H1 (cell line): ENCODE measurements at regions not wholly inside any gene's neighbourhood (a gene's known extent, or its start where the extent isn't known, plus 50 kb on each side); places are given as distances from the start of the nearest gene placed in this dataset.

Experiments used
- CEBPB ChIP-seq: IDR thresholded peaks from 2 replicates; pipeline ENCODE4 v1.6.1; 2012; ENCODE audit warnings: low read depth, low read length
- TF ChIP-seq, protein P1 (sequence below): fragments of 300-600 bp; sonication (generic); IDR thresholded peaks from 2 replicates; pipeline ENCODE4 v1.7.1; 2012; ENCODE audit warnings: low read length, moderate library complexity, mild to moderate bottlenecking, inconsistent platforms; ENCODE audit not compliant: insufficient replicate concordance

DNA sequence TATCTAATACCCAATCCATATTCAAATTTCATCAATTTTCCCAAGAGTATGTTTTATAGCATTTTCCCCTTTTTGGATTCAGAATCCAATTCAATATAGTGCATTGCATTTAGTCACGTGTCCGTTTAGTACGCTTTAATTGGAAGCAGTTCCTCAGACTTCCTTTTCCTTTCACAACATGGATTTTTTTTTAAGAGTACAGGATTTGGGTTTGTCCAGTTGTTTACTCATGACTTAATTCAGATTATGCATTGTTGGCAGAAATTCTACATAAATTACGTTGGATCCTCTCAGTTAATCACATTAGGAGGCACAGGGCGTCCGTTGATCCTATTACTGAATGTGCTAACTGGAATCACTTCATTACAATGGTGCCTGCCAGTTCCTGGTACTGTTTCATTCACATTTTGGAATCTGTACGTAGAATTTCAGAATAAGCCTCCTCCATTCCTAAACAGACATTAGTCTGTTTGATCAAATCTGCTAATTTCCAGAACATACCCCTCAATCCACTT is 70.0 kb upstream of the ATIC start (continued):
- TF ChIP-seq, protein P1, sequence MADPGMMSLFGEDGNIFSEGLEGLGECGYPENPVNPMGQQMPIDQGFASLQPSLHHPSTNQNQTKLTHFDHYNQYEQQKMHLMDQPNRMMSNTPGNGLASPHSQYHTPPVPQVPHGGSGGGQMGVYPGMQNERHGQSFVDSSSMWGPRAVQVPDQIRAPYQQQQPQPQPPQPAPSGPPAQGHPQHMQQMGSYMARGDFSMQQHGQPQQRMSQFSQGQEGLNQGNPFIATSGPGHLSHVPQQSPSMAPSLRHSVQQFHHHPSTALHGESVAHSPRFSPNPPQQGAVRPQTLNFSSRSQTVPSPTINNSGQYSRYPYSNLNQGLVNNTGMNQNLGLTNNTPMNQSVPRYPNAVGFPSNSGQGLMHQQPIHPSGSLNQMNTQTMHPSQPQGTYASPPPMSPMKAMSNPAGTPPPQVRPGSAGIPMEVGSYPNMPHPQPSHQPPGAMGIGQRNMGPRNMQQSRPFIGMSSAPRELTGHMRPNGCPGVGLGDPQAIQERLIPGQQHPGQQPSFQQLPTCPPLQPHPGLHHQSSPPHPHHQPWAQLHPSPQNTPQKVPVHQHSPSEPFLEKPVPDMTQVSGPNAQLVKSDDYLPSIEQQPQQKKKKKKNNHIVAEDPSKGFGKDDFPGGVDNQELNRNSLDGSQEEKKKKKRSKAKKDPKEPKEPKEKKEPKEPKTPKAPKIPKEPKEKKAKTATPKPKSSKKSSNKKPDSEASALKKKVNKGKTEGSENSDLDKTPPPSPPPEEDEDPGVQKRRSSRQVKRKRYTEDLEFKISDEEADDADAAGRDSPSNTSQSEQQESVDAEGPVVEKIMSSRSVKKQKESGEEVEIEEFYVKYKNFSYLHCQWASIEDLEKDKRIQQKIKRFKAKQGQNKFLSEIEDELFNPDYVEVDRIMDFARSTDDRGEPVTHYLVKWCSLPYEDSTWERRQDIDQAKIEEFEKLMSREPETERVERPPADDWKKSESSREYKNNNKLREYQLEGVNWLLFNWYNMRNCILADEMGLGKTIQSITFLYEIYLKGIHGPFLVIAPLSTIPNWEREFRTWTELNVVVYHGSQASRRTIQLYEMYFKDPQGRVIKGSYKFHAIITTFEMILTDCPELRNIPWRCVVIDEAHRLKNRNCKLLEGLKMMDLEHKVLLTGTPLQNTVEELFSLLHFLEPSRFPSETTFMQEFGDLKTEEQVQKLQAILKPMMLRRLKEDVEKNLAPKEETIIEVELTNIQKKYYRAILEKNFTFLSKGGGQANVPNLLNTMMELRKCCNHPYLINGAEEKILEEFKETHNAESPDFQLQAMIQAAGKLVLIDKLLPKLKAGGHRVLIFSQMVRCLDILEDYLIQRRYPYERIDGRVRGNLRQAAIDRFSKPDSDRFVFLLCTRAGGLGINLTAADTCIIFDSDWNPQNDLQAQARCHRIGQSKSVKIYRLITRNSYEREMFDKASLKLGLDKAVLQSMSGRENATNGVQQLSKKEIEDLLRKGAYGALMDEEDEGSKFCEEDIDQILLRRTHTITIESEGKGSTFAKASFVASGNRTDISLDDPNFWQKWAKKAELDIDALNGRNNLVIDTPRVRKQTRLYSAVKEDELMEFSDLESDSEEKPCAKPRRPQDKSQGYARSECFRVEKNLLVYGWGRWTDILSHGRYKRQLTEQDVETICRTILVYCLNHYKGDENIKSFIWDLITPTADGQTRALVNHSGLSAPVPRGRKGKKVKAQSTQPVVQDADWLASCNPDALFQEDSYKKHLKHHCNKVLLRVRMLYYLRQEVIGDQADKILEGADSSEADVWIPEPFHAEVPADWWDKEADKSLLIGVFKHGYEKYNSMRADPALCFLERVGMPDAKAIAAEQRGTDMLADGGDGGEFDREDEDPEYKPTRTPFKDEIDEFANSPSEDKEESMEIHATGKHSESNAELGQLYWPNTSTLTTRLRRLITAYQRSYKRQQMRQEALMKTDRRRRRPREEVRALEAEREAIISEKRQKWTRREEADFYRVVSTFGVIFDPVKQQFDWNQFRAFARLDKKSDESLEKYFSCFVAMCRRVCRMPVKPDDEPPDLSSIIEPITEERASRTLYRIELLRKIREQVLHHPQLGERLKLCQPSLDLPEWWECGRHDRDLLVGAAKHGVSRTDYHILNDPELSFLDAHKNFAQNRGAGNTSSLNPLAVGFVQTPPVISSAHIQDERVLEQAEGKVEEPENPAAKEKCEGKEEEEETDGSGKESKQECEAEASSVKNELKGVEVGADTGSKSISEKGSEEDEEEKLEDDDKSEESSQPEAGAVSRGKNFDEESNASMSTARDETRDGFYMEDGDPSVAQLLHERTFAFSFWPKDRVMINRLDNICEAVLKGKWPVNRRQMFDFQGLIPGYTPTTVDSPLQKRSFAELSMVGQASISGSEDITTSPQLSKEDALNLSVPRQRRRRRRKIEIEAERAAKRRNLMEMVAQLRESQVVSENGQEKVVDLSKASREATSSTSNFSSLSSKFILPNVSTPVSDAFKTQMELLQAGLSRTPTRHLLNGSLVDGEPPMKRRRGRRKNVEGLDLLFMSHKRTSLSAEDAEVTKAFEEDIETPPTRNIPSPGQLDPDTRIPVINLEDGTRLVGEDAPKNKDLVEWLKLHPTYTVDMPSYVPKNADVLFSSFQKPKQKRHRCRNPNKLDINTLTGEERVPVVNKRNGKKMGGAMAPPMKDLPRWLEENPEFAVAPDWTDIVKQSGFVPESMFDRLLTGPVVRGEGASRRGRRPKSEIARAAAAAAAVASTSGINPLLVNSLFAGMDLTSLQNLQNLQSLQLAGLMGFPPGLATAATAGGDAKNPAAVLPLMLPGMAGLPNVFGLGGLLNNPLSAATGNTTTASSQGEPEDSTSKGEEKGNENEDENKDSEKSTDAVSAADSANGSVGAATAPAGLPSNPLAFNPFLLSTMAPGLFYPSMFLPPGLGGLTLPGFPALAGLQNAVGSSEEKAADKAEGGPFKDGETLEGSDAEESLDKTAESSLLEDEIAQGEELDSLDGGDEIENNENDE = no peak
- no peak for TF ChIP-seq CEBPB
